ENCODE measurements at regions not wholly inside any gene's neighbourhood (a gene's known extent, or its start where the extent isn't known, plus 50 kb on each side); places are given as distances from the start of the nearest gene placed in this dataset.

- H3K4me1 Mint-ChIP-seq, result peaks cover 20% of the 10 kb centered on the region
- H3K27me3 Mint-ChIP-seq, result peaks cover 10% of the 10 kb centered on the region
- H3K9me3 Mint-ChIP-seq, result peaks cover 1% of the 10 kb centered on the region
- no peaks in the 10 kb centered on the region for H3K36me3 Mint-ChIP-seq
- no peak for DNase-seq (ENCODE audit: low spot score in 2 of 2)
- peak; percentile 4 for ATAC-seq (ENCODE audit: low read depth)
- H3K27ac Mint-ChIP-seq, result no peak overlapping the region
- peak overlapping the region; percentile 89 for H3K4me3 Mint-ChIP-seq
Measured at GRCh38 chr5:77851176-77852067, 75.3 kb upstream of the TBCA start.

- peak overlapping the region; percentile 89 for H3K4me3 Mint-ChIP-seq
- peaks cover 20% of the 10 kb centered on the region for H3K4me1 Mint-ChIP-seq
- H3K36me3 Mint-ChIP-seq, result no peaks in the 10 kb centered on the region
- no peak for DNase-seq (ENCODE audit: low spot score in 2 of 2)
- ATAC-seq (ENCODE audit: low read depth), result no peak
- peaks cover 1% of the 10 kb centered on the region for H3K9me3 Mint-ChIP-seq
- H3K27ac Mint-ChIP-seq, result no peak overlapping the region
- H3K27me3 Mint-ChIP-seq, result peaks cover 6% of the 10 kb centered on the region
Measured at GRCh38 chr5:77850536-77851175, 74.5 kb upstream of the TBCA start.

GRCh38 chr5:77849308-77849900 is 73.3 kb upstream of the TBCA start:
- Mint-ChIP-seq H3K9me3 (peaks cover 1% of the 10 kb centered on the region), H3K4me1 (peaks cover 24% of the 10 kb centered on the region), H3K4me3 (no peak overlapping the region), H3K36me3 (no peaks in the 10 kb centered on the region), H3K27ac (no peak overlapping the region), H3K27me3 (peaks cover 7% of the 10 kb centered on the region)
- no peak for ATAC-seq (ENCODE audit: low read depth)
- no peak for DNase-seq (ENCODE audit: low spot score in 2 of 2)

GRCh38 chr5:77847814-77848290 is 71.7 kb upstream of the TBCA start:
- Mint-ChIP-seq H3K9me3 (peaks cover 1% of the 10 kb centered on the region), H3K27me3 (peaks cover 9% of the 10 kb centered on the region), H3K4me3 (no peak overlapping the region), H3K27ac (no peak overlapping the region), H3K4me1 (peaks cover 20% of the 10 kb centered on the region), H3K36me3 (no peaks in the 10 kb centered on the region)
- DNase-seq (ENCODE audit: low spot score in 2 of 2), result no peak
- no peak for ATAC-seq (ENCODE audit: low read depth)

GRCh38 chr5:77847129-77847460 is 71.0 kb upstream of the TBCA start:
- no peaks in the 10 kb centered on the region for H3K36me3 Mint-ChIP-seq
- no peak overlapping the region for H3K4me3 Mint-ChIP-seq
- peaks cover 1% of the 10 kb centered on the region for H3K9me3 Mint-ChIP-seq
- H3K4me1 Mint-ChIP-seq, result peaks cover 17% of the 10 kb centered on the region
- ATAC-seq (ENCODE audit: low read depth) (no peak), DNase-seq (ENCODE audit: low spot score in 2 of 2) (no peak)
- H3K27ac Mint-ChIP-seq, result no peak overlapping the region
- peaks cover 11% of the 10 kb centered on the region for H3K27me3 Mint-ChIP-seq

- H3K9me3 Mint-ChIP-seq, result peaks cover 1% of the 10 kb centered on the region
- H3K36me3 Mint-ChIP-seq, result no peaks in the 10 kb centered on the region
- ATAC-seq (ENCODE audit: low read depth) (no peak), DNase-seq (ENCODE audit: low spot score in 2 of 2) (no peak)
- H3K27ac Mint-ChIP-seq, result no peak overlapping the region
- no peak overlapping the region for H3K4me3 Mint-ChIP-seq
- peaks cover 14% of the 10 kb centered on the region for H3K27me3 Mint-ChIP-seq
- H3K4me1 Mint-ChIP-seq, result peaks cover 16% of the 10 kb centered on the region
Measured at GRCh38 chr5:77846422-77847128, 70.4 kb upstream of the TBCA start.

- Mint-ChIP-seq H3K9me3 (no peaks in the 10 kb centered on the region), H3K4me3 (peak overlapping the region; percentile 87), H3K27me3 (peaks cover 15% of the 10 kb centered on the region), H3K36me3 (no peaks in the 10 kb centered on the region), H3K27ac (no peak overlapping the region), H3K4me1 (peaks cover 8% of the 10 kb centered on the region)
- DNase-seq (ENCODE audit: low spot score in 2 of 2) (no peak), ATAC-seq (ENCODE audit: low read depth) (no peak)
Measured at GRCh38 chr5:77845324-77845646, 69.1 kb upstream of the TBCA start.

GRCh38 chr5:77844623-77845323 is 68.6 kb upstream of the TBCA start:
- Mint-ChIP-seq H3K36me3 (no peaks in the 10 kb centered on the region), H3K9me3 (no peaks in the 10 kb centered on the region), H3K4me3 (peak overlapping the region; percentile 87), H3K27me3 (peaks cover 15% of the 10 kb centered on the region), H3K27ac (no peak overlapping the region), H3K4me1 (peaks cover 8% of the 10 kb centered on the region)
- peak; percentile 41 for ATAC-seq (ENCODE audit: low read depth)
- peak in 1 of 2 donors; percentile 27 for DNase-seq (ENCODE audit: low spot score in 2 of 2)

- DNase-seq (ENCODE audit: low spot score in 2 of 2), result no peak
- Mint-ChIP-seq H3K27ac (no peak overlapping the region), H3K36me3 (no peaks in the 10 kb centered on the region), H3K9me3 (no peaks in the 10 kb centered on the region), H3K4me1 (peaks cover 8% of the 10 kb centered on the region), H3K4me3 (peak overlapping the region; percentile 87), H3K27me3 (peaks cover 15% of the 10 kb centered on the region)
- ATAC-seq (ENCODE audit: low read depth), result no peak
Measured at GRCh38 chr5:77844373-77844622, 68.2 kb upstream of the TBCA start.

GRCh38 chr5:77843570-77844372 is 67.6 kb upstream of the TBCA start:
- Mint-ChIP-seq H3K27me3 (peaks cover 15% of the 10 kb centered on the region), H3K4me3 (peak overlapping the region; percentile 87), H3K4me1 (peaks cover 8% of the 10 kb centered on the region), H3K27ac (no peak overlapping the region), H3K9me3 (no peaks in the 10 kb centered on the region), H3K36me3 (no peaks in the 10 kb centered on the region)
- ATAC-seq (ENCODE audit: low read depth) (no peak), DNase-seq (ENCODE audit: low spot score in 2 of 2) (no peak)

- no peak overlapping the region for H3K4me3 Mint-ChIP-seq
- peaks cover 15% of the 10 kb centered on the region for H3K27me3 Mint-ChIP-seq
- H3K4me1 Mint-ChIP-seq, result peaks cover 8% of the 10 kb centered on the region
- DNase-seq (ENCODE audit: low spot score in 2 of 2) (no peak), ATAC-seq (ENCODE audit: low read depth) (no peak)
- H3K36me3 Mint-ChIP-seq, result no peaks in the 10 kb centered on the region
- no peak overlapping the region for H3K27ac Mint-ChIP-seq
- no peaks in the 10 kb centered on the region for H3K9me3 Mint-ChIP-seq
Measured at GRCh38 chr5:77842243-77842642, 66.1 kb upstream of the TBCA start.

GRCh38 chr5:77841616-77842015 is 65.5 kb upstream of the TBCA start:
- H3K9me3 Mint-ChIP-seq, result no peaks in the 10 kb centered on the region
- DNase-seq (ENCODE audit: low spot score in 2 of 2) (no peak), ATAC-seq (ENCODE audit: low read depth) (no peak)
- H3K36me3 Mint-ChIP-seq, result no peaks in the 10 kb centered on the region
- no peak overlapping the region for H3K4me3 Mint-ChIP-seq
- no peak overlapping the region for H3K27ac Mint-ChIP-seq
- H3K4me1 Mint-ChIP-seq, result peaks cover 6% of the 10 kb centered on the region
- H3K27me3 Mint-ChIP-seq, result peaks cover 11% of the 10 kb centered on the region

GRCh38 chr5:77840930-77841329 is 64.8 kb upstream of the TBCA start:
- DNase-seq (ENCODE audit: low spot score in 2 of 2) (no peak), ATAC-seq (ENCODE audit: low read depth) (no peak)
- no peaks in the 10 kb centered on the region for H3K9me3 Mint-ChIP-seq
- H3K27ac Mint-ChIP-seq, result no peak overlapping the region
- peaks cover 6% of the 10 kb centered on the region for H3K4me1 Mint-ChIP-seq
- no peak overlapping the region for H3K4me3 Mint-ChIP-seq
- no peaks in the 10 kb centered on the region for H3K36me3 Mint-ChIP-seq
- peaks cover 11% of the 10 kb centered on the region for H3K27me3 Mint-ChIP-seq

Measured in memory B cell (primary cell).